Stimulated activated effector memory CD8-positive, alpha-beta T cell treated with anti-CD3 and anti-CD28 coated beads, Interleukin-12 subunit alpha, Interleukin-12 subunit beta, amount 100 ng/mL, for 72 hours (primary cell): ENCODE measurements at regions not wholly inside any gene's neighbourhood (a gene's known extent, or its start where the extent isn't known, plus 50 kb on each side); places are given as distances from the start of the nearest gene placed in this dataset.
A peak's percentile ranks its signal among the peaks of the same experiment; 100 is the strongest.

ENCODE experiments used
- ATAC-seq: fragments of 150-1000 bp; cut with Tn5 transposase; 2 replicates; pipeline ENCODE4 v1.10.0; 2021
- DNase-seq, 2 donors: peaks; one replicate each; pipeline ENCODE4 v3.0.0; 2021 to 2022; ENCODE audit warnings: low spot score in 2 of 2
- H3K27ac Mint-ChIP-seq: one replicate; pipeline ENCODE4 v1.8.0; 2022; ENCODE audit warnings: mild to moderate bottlenecking, mixed read lengths
- H3K36me3 Mint-ChIP-seq: one replicate; pipeline ENCODE4 v1.8.0; 2022; ENCODE audit warnings: mild to moderate bottlenecking, mixed read lengths
- H3K4me1 Mint-ChIP-seq: one replicate; pipeline ENCODE4 v1.8.0; 2022; ENCODE audit warnings: mixed read lengths
- H3K4me3 Mint-ChIP-seq: one replicate; pipeline ENCODE4 v1.8.0; 2022; ENCODE audit warnings: mild to moderate bottlenecking, mixed read lengths
- H3K9me3 Mint-ChIP-seq: one replicate; pipeline ENCODE4 v1.8.0; 2022; ENCODE audit warnings: mixed read lengths

DNA sequence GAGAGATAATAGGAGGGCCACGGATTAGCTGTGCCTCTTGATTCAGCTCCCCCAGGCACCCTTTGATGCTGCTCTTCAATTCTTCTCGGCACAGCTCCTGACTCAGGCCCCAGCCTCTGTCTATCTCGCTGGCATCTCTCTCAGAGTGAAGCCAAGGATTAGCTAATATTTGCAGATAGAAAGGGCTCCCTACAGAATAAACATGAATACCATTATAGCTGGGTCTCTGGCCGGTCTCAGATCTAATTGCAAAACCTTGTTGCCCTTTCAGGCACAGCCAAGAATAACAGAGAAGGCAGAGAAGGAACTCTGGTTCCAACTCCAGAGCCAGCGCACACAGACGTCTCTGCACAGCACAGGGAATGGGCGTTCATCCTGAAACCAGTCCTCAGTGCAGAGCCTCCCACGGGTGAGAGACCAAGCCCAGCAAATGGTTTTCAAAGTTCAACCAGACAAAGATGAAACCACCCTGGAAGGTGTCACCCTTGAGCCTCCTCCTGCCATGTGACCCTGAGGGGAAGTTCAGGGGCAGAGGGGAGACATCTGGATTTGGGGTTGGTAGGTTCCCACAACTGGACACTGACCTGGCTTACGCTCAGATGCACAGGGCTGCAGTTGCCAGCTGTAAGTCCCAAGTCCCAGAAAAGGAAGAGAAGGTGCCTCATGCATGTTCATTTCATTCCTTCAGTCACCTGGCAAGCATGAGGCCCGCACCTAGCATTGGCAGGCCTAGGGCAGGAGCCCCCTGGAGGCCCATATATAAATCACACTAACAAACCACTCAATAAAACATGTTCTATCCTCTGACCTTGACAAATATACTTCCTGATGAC, 394.0 kb downstream of the NPHP4 start:
- no peak overlapping the region for H3K4me3 Mint-ChIP-seq
- DNase-seq (peak in 1 of 2 donors; percentile 38), ATAC-seq (no peak)
- no peaks in the 10 kb centered on the region for H3K36me3 Mint-ChIP-seq
- H3K4me1 Mint-ChIP-seq: no peaks in the 10 kb centered on the region
- H3K9me3 Mint-ChIP-seq: no peaks in the 10 kb centered on the region
- no peak overlapping the region for H3K27ac Mint-ChIP-seq

DNA sequence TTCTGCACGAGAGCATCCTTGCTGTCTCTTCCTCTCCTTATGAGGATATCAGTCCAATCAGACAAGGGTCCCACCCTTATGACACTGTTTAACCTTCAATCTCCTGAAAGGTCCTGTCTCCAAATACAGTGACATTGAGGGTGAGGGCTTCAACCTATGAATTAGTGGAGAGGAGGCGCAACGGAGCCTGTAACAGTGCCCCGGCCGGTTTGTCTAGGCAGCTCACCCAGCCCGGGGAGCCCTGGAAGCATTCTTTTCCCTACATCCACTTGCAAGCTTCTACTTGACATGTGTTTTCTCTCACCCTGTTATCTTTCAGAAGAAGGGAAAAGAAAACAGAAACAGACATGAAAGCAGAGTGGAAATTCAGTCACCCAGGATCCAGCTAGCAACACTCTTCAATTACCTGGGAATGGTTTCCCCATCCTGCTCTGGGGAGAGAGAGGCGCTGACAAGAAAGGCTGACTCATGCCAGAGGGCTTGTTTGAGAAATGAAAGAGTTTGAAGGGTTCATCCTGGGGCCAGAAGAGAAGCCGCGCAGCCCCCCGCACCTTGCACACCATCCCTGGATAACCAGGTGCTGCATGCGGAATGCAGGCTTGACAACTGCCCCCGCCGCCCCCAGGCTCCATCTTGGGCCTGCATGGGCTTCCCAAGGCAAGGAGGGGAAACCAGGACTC, 394.9 kb downstream of the NPHP4 start:
- H3K36me3 Mint-ChIP-seq: no peaks in the 10 kb centered on the region
- no peak overlapping the region for H3K27ac Mint-ChIP-seq
- H3K4me1 Mint-ChIP-seq: no peaks in the 10 kb centered on the region
- no peaks in the 10 kb centered on the region for H3K9me3 Mint-ChIP-seq
- DNase-seq: peak in 1 of 2 donors; percentile 28
- no peak for ATAC-seq
- no peak overlapping the region for H3K4me3 Mint-ChIP-seq

DNA sequence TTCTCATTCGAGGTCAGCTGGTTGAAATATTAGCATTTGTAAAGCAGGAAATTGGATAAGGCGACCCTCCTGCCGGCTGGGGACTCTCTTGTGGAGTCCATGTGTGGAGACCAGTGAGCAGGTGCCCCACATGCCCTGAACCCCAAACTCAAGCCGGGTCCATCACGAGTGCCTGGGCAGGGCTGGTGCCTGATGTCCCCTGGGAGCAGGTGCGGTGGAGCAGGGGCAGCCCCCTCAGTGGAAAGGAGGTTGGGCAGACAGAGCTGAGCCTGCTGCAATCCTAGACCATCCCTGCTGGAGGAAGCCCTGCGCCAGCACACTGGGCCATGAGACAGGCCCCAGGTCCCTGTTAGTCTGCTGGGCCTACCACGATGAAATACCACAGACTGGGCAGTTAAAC, 395.6 kb downstream of the NPHP4 start:
- ATAC-seq (no peak), DNase-seq (peak in 1 of 2 donors; percentile 37)
- Mint-ChIP-seq H3K4me3 (no peak overlapping the region), H3K9me3 (no peaks in the 10 kb centered on the region), H3K36me3 (no peaks in the 10 kb centered on the region), H3K27ac (no peak overlapping the region), H3K4me1 (no peaks in the 10 kb centered on the region)

DNA sequence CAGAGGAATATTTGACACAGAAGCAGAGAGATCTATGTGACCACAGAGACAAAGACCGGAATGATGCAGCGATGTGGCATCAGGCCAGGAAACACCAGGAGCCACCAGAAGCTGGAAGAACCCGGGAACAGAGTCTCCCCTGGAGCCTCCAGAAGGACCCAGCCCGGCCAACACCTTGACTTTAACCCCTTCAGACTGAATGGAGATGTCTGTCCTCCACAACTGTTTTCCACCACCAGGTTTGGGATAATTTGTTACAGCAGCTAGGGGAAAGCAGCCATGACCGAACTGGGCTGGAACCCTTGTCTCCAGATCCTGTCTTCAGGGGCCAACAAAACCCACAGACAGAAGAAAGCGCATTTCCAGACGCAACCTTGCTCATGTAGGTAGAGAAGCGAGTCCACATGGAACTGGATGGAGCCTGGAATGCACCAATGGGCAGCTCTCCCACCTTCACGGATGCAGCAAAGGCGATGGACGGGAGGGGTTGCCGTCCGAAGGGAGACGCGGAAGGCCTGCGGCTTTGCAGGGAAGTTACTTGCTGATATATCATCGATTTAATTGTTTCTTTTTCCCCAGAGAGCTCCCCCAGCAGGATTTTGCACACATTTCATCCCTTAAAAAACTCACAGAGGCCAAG, 396.6 kb downstream of the NPHP4 start:
- no peaks in the 10 kb centered on the region for H3K36me3 Mint-ChIP-seq
- ATAC-seq (no peak), DNase-seq (peak in 1 of 2 donors; percentile 37)
- H3K9me3 Mint-ChIP-seq: peaks cover 6% of the 10 kb centered on the region
- no peak overlapping the region for H3K4me3 Mint-ChIP-seq
- no peak overlapping the region for H3K27ac Mint-ChIP-seq
- H3K4me1 Mint-ChIP-seq: no peaks in the 10 kb centered on the region

DNA sequence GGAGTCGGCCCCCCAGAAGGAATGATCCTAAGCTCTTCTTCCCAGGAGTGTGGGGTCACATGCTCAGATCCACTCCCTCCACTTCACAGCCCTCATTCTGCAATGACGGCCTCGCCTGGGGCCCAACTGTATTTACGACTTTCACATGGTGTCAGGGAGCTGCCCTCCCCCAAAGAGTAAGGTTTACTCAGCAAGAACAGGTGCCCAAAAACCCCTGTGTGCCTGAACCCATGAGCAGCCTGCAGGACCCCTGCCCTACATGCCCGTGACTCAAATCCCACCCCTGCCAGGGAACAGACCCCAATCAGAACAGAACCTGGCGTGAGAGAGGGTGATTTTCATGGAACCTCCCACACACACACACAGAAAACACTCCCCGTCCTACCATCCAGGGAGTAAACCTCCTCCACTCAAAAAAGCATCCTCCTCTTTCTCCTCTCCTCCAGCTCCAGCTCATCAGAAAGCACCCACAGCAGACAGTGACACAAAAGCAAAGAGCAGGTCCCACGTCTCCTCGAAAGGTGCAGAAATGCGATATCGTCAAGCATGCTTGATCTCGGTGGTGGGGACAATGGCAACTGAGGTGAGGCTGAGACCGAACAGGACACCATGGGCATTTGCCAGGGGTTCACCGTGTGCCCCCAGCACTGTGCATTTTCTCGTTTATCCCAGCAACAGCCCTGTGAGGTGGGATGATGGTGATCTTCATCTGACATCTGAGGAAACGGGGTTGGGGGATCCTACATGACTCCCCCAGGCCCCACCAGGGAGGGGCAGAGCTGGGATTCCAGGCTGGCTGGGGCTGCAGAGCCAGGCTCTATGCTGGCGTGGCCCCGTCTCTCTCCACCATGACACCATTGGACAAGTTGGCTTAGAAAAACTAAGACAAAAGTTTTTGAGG, 397.9 kb downstream of the NPHP4 start:
- Mint-ChIP-seq H3K4me3 (no peak overlapping the region), H3K4me1 (no peaks in the 10 kb centered on the region), H3K36me3 (no peaks in the 10 kb centered on the region), H3K9me3 (peaks cover 7% of the 10 kb centered on the region), H3K27ac (no peak overlapping the region)
- DNase-seq (peak in 1 of 2 donors; percentile 26), ATAC-seq (no peak)

DNA sequence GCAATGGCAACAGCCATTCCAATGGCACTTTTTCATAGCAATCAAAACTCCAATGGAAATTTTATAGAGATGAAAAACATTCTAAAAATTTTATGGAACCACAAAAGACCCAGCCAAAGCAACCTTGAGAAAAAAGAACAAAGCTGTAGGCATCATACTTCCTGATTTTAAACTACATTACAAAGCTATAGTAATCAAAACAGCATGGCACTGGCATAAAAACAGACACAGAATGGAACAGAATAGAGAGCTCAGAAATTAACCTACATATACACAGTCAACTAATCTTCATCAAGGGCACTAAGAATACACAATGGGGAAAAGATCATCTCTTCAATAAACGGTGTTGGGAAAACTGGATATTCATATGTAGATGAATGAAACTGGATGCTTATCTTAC, 401.5 kb downstream of the NPHP4 start:
- Mint-ChIP-seq H3K36me3 (no peaks in the 10 kb centered on the region), H3K4me1 (no peaks in the 10 kb centered on the region), H3K4me3 (no peak overlapping the region), H3K9me3 (peaks cover 7% of the 10 kb centered on the region), H3K27ac (no peak overlapping the region)
- ATAC-seq: no peak
- DNase-seq: no peak

DNA sequence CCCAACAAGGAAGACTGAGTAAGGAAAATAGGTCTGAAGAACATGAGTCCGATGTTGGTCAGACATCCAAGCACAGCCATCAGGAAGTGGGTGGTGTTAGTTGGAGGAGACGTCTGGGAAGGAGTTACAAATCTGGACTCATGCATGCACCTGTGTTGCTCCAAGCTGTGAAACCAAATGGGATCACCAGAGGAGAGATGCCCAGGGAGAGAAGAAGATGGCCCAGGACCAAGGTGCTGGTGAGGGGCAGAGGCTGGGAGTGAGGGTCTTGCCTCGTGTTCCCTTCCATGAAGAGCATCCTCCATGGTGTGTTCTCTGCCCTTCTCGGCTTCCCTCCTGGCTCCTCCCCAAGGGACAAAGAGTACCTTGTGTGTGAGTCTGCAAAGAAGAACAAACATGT, 405.6 kb downstream of the NPHP4 start:
- peak in 1 of 2 donors; percentile 18 for DNase-seq
- H3K4me3 Mint-ChIP-seq: no peak overlapping the region
- no peak overlapping the region for H3K27ac Mint-ChIP-seq
- H3K36me3 Mint-ChIP-seq: no peaks in the 10 kb centered on the region
- no peaks in the 10 kb centered on the region for H3K4me1 Mint-ChIP-seq
- ATAC-seq: no peak
- peaks cover 7% of the 10 kb centered on the region for H3K9me3 Mint-ChIP-seq

DNA sequence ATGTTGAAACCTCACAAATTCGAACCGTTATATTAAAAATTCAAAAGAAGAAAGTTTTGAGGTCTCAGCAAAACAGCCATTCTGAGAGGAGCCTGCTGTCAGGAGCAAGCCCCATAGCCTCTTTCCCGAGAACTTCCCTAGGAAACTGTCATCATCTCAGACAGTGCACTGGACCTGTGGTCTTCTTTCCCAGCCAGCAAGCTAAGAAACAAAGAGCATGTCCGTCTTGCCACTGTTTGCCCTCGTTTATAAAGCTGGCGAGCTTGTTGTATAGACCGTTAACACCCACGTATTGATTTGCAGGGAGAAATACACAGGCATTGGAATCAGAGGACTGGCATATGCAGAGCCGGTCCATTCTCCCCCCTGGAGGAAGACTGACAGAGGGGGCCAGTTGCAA, 407.0 kb downstream of the NPHP4 start:
- no peak for ATAC-seq
- no peak for DNase-seq
- Mint-ChIP-seq H3K27ac (no peak overlapping the region), H3K9me3 (no peaks in the 10 kb centered on the region), H3K36me3 (no peaks in the 10 kb centered on the region), H3K4me3 (no peak overlapping the region), H3K4me1 (no peaks in the 10 kb centered on the region)

DNA sequence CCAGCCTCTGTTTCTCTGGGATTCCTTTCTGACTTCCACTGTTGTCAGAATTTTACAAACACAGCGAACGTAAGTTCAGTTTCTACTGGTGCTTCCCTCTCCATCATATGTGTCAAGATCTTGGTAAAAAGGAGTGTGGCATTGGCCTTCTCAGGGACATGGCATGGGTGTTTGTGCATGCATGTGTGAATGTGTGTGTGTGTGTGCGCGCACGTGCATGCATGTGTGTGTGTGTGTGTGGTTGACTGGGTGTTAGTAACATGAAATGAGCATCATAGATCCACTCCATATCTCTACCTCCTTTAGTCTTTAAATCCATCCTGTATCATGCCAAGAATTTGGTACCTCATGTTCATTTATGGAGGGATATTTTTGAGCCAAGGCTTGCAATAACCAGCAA, 411.3 kb downstream of the NPHP4 start:
- Mint-ChIP-seq H3K4me3 (no peak overlapping the region), H3K27ac (no peak overlapping the region), H3K9me3 (no peaks in the 10 kb centered on the region), H3K36me3 (no peaks in the 10 kb centered on the region), H3K4me1 (no peaks in the 10 kb centered on the region)
- DNase-seq (no peak), ATAC-seq (no peak)

DNA sequence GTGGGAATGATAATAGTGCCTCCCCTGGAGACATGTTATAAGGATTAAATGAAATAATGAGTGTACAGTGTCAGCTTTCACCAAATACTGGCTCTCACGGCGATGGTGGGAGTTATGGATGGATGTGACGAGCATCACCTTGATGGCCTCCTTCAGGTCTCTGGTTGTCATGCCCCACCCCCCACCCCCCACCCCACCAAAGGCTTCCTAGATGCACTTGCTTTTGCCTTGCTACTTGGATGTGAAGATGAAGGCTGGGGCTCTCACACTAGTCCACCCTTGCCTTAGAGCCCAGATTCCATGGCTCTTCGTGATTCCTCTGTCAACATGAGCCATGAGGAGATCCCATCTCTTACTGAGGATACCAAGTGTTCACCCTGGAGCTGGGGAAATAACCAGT, 412.3 kb downstream of the NPHP4 start:
- no peaks in the 10 kb centered on the region for H3K36me3 Mint-ChIP-seq
- no peaks in the 10 kb centered on the region for H3K9me3 Mint-ChIP-seq
- DNase-seq: no peak
- no peak overlapping the region for H3K27ac Mint-ChIP-seq
- no peak overlapping the region for H3K4me3 Mint-ChIP-seq
- peaks cover 4% of the 10 kb centered on the region for H3K4me1 Mint-ChIP-seq
- no peak for ATAC-seq

DNA sequence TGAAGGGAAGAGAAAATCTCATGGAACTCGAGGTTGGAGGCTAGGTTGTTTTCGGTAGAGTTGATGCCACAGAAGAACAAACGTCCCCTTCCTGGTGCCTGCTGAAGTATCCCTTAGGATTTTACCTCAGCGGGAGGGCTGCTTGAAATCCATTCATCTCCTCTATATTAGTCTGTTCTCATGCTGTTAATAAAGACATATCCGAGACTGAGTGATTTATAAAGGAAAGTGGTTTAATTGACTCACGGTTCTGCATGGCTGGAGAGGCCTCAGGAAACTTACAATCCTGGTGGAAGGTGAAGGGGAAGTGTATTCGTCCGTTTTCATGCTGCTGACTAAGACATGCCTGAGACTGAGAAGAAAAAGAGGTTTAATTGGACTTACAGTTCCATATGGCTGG, 413.5 kb downstream of the NPHP4 start:
- peaks cover 7% of the 10 kb centered on the region for H3K4me1 Mint-ChIP-seq
- no peaks in the 10 kb centered on the region for H3K36me3 Mint-ChIP-seq
- DNase-seq: no peak
- no peak for ATAC-seq
- H3K9me3 Mint-ChIP-seq: no peaks in the 10 kb centered on the region
- no peak overlapping the region for H3K27ac Mint-ChIP-seq
- H3K4me3 Mint-ChIP-seq: no peak overlapping the region

DNA sequence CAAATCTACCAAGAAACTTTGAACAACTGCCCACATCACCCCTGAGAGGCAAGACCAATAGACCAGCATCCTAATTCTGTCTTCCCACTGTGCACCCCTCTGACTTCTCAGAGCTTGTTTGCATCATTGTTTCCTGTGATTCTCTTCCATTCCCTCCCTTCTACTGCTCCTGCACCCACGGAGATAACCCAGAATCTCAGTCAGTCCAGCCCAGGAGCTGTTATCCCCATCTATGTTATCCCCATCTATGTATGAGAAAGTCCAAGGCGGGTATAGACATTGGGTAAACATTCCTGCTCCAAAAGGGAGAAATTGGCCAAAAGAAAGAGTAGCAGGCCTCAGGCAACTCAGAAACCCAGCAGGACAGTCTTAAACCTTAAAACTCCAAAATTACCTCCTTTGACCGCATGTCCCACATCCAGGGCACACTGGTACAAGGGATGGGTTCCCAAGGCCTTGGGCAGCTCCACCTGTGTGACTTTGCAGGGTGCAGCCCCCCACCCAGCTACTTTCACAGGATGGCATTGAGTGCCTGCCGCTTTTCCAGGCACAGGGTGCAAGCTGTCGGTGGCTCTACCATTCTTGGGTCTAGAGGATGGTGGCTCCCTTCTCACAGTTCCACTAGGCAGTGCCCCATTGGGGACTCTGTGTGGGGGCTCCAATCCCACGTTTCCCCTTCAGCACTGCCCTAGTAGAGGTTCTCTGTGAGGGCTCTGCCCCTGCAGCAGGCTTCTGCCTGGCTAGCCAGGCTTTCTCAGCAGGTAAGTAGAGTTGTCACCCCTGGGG, 414.8 kb downstream of the NPHP4 start:
- ATAC-seq (no peak), DNase-seq (no peak)
- H3K36me3 Mint-ChIP-seq: no peaks in the 10 kb centered on the region
- H3K4me1 Mint-ChIP-seq: peaks cover 7% of the 10 kb centered on the region
- H3K9me3 Mint-ChIP-seq: no peaks in the 10 kb centered on the region
- no peak overlapping the region for H3K4me3 Mint-ChIP-seq
- no peak overlapping the region for H3K27ac Mint-ChIP-seq

DNA sequence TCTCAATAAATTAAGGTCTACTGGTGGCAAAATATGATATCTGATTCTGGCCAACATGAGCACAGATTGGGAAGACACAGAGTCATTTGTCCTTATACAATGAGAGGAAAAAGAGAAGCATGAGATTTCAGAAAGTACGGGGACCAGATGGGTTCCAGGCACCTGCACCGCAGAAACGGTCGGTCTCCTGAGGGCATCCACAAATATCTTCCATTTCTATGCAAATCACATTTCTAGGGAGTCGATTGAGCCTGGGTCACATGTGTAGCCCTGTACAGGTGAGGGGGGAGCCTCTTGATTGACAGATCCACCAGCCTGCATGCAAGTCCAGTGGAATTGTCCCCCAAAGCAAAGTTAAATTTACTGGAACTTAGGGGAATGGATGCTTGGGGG, 415.6 kb downstream of the NPHP4 start:
- Mint-ChIP-seq H3K9me3 (no peaks in the 10 kb centered on the region), H3K4me3 (no peak overlapping the region), H3K27ac (no peak overlapping the region), H3K4me1 (peaks cover 7% of the 10 kb centered on the region), H3K36me3 (no peaks in the 10 kb centered on the region)
- DNase-seq (no peak), ATAC-seq (no peak)

DNA sequence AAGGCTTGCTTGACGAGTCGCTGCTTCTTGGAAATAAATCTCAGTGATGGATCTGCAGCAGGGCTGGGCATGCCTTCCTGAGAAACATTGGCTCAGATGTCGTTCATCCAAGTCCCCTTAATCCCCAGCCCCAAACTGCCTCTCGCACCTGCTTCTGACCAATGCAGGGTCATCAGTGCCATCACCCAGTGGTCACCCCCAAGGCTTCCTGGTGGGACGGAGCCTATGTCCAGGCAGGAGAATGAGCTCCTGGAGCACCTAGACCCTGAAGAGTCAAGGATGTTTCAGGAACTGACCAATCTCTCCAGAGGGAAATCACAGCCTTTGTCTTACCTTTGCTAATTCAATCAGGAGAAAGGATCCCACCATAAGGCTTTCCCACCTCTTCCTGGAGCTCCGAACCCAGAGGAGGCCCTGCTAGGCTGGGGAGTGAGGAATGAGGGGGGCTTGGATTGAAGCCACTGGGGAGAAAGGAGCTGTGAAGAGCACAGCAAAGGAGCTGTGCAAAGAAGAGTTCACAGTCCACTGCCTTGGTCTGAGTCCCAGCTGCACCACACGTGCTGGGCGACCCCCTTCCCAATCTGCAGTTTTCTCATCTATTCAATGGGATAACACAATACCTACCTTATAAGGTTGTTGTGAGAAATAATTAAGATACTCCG, 416.1 kb downstream of the NPHP4 start:
- H3K36me3 Mint-ChIP-seq: no peaks in the 10 kb centered on the region
- no peak overlapping the region for H3K27ac Mint-ChIP-seq
- H3K4me1 Mint-ChIP-seq: peaks cover 7% of the 10 kb centered on the region
- H3K9me3 Mint-ChIP-seq: peaks cover under 1% of the 10 kb centered on the region
- ATAC-seq: no peak
- H3K4me3 Mint-ChIP-seq: no peak overlapping the region
- no peak for DNase-seq
